Ovary (tissue), 7 donors: ENCODE measurements at regions not wholly inside any gene's neighbourhood (a gene's known extent, or its start where the extent isn't known, plus 50 kb on each side); places are given as distances from the start of the nearest gene placed in this dataset.

Experiments used
- DNase-seq, 5 donors: peaks; one replicate each; pipeline ENCODE4 v3.0.0-alpha.2; 2019 to 2020
- H3K27ac ChIP-seq, 2 donors: fragments of 200-600 bp; one replicate each; pipeline versions ENCODE4 v1.5.1 to v1.8.0; 2019 to 2022
- H3K27me3 ChIP-seq: fragments of 200-600 bp; one replicate; pipeline ENCODE4 v1.8.0; 2022
- H3K36me3 ChIP-seq: fragments of 200-600 bp; sonication (generic); one replicate; pipeline ENCODE4 v1.5.1; 2019
- H3K4me1 ChIP-seq: one replicate; pipeline ENCODE4 v1.8.1; 2013; ENCODE audit warnings: mild to moderate bottlenecking, moderate library complexity; ENCODE audit not compliant: insufficient read depth
- H3K4me3 ChIP-seq: fragments of 200-600 bp; sonication (generic); one replicate; pipeline ENCODE4 v1.5.1; 2017
- H3K9me3 ChIP-seq, 2 donors: fragments of 200-600 bp in 1 of 2; sonication (generic) in 1 of 2; one replicate each; pipeline versions ENCODE4 v1.5.1 to v1.8.1; 2013 to 2019; ENCODE audit warnings: mild to moderate bottlenecking in 1 of 2, moderate library complexity in 1 of 2
- CTCF ChIP-seq, 3 donors: fragments of 450-650 bp in 2 of 3; fragments of 200-600 bp in 1 of 3; IDR thresholded peaks; one replicate each; pipeline versions ENCODE4 v1.5.1 to v1.8.0; 2016 to 2022; ENCODE audit warnings: antibody characterized with exemption in 3 of 3, mild to moderate bottlenecking in 1 of 3
- EP300 ChIP-seq: sonication (generic); formaldehyde crosslinking; IDR thresholded peaks from one replicate; pipeline ENCODE4 v1.6.1; 2017; ENCODE audit warnings: antibody characterized with exemption
- POLR2A ChIP-seq: fragments of 450-650 bp; IDR thresholded peaks from one replicate; pipeline ENCODE4 v1.6.1; 2017; ENCODE audit warnings: antibody characterized with exemption, mild to moderate bottlenecking, moderate library complexity
- WGBS, 3 donors: extraction: QIAGEN DNeasy Blood & Tissue Kit in 1 of 3; methylation state at CpG; one replicate each; pipeline versions ENCODE4 v1.1.5 to v1.1.7; 2013 to 2017; 5-methylcytosine and 5-hydroxymethylcytosine counted together
- intact Hi-C, 4 donors: fragments of 100-400 bp; cut with DNase I; formaldehyde crosslinking; loops; one replicate each; pipeline versions ENCODE4 v1.11.0 to v1.15.1; 2022 to 2023
- donor health status: DM: no; HTN: no; CAD: no; lungs with moderate emphysema.
- donor health status: DM: no; HTN: no; CAD: no.
- donor health status: Bipolar disorder and iron deficiency.
- donor health status: DM: no; HTN: no; CAD: no.
- donor health status: DM: yes; HTN: yes; CAD: no.

DNA sequence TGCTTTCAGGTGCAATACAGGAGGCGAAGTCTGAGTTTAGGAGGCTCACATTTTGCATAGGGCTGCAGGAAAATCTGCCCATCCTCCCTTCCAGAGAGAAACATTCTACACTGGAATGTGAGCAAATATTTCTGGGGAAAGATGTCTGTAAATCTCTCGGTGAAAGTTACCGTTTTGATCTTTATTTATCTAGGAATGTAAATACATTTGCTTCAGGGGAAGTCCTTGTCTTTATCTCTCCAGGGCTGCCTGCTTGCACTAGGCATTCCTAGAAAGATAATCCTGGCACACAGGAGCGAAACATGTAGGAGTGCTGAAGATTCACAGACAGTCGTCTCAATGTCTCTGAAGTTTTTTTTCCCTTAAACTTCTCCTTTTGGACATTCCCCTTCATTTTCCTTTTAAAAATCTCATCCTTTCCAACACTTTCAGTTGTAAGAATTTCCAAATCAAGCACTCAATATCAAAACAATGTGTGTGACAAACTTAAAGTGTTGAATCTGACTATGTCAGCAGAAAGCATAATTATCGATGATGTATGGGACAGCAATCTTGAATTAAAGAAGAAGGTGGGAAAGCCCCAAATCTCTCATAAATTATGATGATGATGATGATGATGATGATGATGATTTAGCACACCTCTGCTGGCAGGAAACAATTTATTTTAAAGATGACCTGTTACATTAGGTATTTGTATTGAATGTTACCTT is 113.4 kb upstream of the RESF1 start:
- Histone ChIP-seq H3K27ac (no peak overlapping the region), H3K4me3 (no peak overlapping the region), H3K9me3 (no peaks in the 10 kb centered on the region), H3K36me3 (no peaks in the 10 kb centered on the region), H3K4me1 (peaks cover 4% of the 10 kb centered on the region), H3K27me3 (no peaks in the 10 kb centered on the region)
- WGBS, 3 donors, result 24 to 33% (median 24%) methylated on average over 6 of the region's 6 CpGs
- intact Hi-C loops, result no loop called here
- no peak for TF ChIP-seq EP300
- TF ChIP-seq CTCF (IDR thresholded peaks at IDR 0.05), result no peak
- TF ChIP-seq POLR2A, result no peak
- DNase-seq, result no peak

DNA sequence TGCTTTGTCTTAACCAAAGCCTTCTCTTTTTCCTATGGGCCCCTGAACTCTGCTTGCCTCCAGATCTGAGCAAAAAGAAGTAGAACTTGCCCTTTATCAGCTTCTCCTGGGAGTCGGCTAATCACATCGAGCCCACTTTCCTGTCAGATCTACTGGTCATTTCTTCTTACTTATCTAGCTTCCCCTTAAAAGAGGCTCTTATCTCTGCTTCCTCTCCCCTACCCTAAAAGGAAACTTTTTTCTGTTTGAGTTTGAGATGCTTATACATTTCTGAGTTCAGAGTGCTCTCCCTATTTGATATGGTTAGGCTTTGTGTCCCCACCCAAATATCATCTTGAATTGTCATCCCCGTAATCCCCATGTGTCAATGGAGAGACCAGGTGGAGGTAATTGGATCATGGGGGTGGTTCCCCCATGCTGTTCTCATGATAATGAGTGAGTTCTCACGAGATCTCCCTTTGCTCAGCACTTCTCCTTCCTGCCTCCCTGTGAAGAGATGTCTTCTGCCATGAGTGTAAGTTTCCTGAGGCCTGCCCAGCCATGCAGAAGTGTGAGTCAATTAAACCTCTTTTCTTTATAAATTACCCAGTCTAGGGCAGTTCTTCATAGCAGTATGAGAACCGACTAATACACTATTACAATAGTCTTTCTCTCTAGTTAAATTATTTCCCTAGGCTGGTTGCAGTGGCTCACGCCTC is 114.7 kb upstream of the AMN1 start:
- Histone ChIP-seq H3K36me3 (no peaks in the 10 kb centered on the region), H3K4me3 (no peak overlapping the region), H3K27ac (no peak overlapping the region), H3K27me3 (no peaks in the 10 kb centered on the region), H3K4me1 (peaks cover 4% of the 10 kb centered on the region), H3K9me3 (no peaks in the 10 kb centered on the region)
- intact Hi-C loops, result no loop called here
- TF ChIP-seq CTCF (IDR thresholded peaks at IDR 0.05), result no peak
- no peak for TF ChIP-seq EP300
- TF ChIP-seq POLR2A, result no peak
- no peak for DNase-seq
- WGBS, 3 donors, result 84 to 87% (median 86%) methylated on average over 6 of the region's 6 CpGs

- Histone ChIP-seq H3K27ac (no peak overlapping the region), H3K36me3 (no peaks in the 10 kb centered on the region), H3K4me3 (no peak overlapping the region), H3K4me1 (no peaks in the 10 kb centered on the region), H3K27me3 (no peaks in the 10 kb centered on the region), H3K9me3 (peaks cover 0 to 3% of the 10 kb centered on the region in 2 donors)
- WGBS, 3 donors, result 92 to 97% (median 93%) methylated on average over 3 of the region's 3 CpGs
- TF ChIP-seq POLR2A (no peak), CTCF (IDR thresholded peaks at IDR 0.05) (no peak), EP300 (no peak)
- intact Hi-C loops, result no loop called here
- no peak for DNase-seq
These were observed 109.1 kb upstream of the AMN1 start for GRCh38 chr12:31837913-31838312.

- intact Hi-C loops, result no loop called here
- WGBS, 3 donors, result 81 to 83% (median 81%) methylated on average over 5 of the region's 5 CpGs
- H3K27ac ChIP-seq, result no peak overlapping the region
- TF ChIP-seq EP300, result no peak
- TF ChIP-seq CTCF (IDR thresholded peaks at IDR 0.05), result no peak
- TF ChIP-seq POLR2A, result no peak
- no peaks in the 10 kb centered on the region for H3K4me1 ChIP-seq
- H3K9me3 ChIP-seq, result peaks cover 0 to 3% of the 10 kb centered on the region in 2 donors
- H3K27me3 ChIP-seq, result no peaks in the 10 kb centered on the region
- no peaks in the 10 kb centered on the region for H3K36me3 ChIP-seq
- no peak overlapping the region for H3K4me3 ChIP-seq
- no peak for DNase-seq
These were observed 106.6 kb upstream of the AMN1 start for GRCh38 chr12:31835276-31835882.
